NCI-H2227 treated with DMSO at 0.1 percent for 48 hours (cell line): ENCODE measurements at regions not wholly inside any gene's neighbourhood (a gene's known extent, or its start where the extent isn't known, plus 50 kb on each side); places are given as distances from the start of the nearest gene placed in this dataset.
"Not testable (repeated sequence)": the region's sequence is repeated elsewhere in the genome, so short reads cannot be mapped to it uniquely, and the experiment has no call there.

Source experiments
- DNase-seq: peaks from one replicate; lab custom pipeline; 2025; lab: John Stamatoyannopoulos, UW

GRCh38 chr3:10625323-10625722 is 119.9 kb upstream of the ATP2B2 start:
- DNase-seq: no peak

DNA sequence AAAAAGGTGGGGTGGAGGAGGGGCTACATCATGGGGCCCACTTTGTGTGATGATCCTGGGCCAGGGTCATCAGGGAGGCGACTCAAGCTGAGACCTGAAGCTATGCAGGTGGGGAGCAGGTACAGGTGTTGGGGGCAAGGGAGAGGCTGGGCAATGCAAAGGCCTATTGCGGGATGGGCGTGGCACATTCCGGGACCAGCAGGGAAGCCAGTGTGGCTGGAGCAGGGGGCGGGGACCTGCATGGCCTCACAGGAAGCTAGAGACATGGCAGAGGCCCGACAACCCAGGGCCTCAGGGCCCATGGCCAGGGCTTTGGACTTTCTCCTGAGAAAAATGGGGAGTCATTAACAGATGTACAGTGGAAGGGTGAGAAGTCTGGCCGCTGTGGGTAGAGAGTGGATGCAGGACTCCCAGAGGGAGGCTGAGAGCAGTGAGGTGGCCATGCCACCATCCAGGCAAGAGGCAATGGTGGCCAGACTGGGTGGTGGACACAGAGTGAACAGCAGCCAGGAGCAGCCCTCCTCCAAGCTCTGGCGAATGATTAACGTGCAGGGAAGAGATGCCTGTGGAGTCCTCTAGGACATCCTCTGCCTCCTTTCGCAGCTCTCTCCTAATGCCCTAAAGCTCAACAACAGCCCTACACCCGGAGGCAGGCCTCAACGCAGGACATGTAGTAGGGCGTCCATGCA is 122.6 kb upstream of the ATP2B2 start:
- DNase-seq: no peak

DNA sequence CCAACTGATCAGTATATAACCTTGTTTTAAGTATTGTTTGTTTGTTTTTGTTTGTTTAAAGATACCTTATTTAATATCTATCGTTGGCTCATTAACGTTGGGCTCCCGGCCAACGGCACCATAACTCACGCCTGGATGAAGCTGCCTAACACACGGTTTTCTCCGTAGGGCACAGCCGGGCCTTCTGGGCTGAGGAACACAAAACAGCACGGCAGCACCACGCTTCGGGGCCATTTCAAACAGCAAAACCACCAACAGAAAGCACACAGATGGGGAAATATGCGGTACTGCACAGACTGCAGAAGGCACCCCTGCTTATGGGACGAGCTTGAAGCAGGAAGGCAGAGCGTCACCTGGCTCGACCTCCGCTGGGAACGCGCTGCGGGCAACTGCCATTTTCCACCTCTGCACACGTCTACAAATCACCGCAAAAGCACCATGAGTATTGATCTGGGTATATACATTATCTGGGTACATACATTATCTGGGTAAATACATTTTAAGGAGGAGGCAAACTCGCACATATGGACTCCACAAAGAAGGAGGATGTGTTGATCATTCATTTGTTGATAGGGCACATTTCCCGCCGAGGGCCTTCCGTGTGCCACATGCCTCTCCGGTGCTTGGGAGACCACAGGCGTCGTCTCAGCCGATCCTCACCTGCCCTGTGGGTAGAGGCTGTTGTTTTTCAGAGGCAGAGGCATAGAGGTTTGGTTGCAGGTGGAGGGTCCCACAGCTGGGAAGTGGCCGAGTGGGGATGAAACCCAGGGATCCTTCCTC is 123.7 kb upstream of the ATP2B2 start:
- no peak for DNase-seq

GRCh38 chr3:10629671-10630040 is 124.3 kb upstream of the ATP2B2 start:
- DNase-seq: no peak

GRCh38 chr3:10631224-10631623 is 125.8 kb upstream of the ATP2B2 start:
- no peak for DNase-seq

DNA sequence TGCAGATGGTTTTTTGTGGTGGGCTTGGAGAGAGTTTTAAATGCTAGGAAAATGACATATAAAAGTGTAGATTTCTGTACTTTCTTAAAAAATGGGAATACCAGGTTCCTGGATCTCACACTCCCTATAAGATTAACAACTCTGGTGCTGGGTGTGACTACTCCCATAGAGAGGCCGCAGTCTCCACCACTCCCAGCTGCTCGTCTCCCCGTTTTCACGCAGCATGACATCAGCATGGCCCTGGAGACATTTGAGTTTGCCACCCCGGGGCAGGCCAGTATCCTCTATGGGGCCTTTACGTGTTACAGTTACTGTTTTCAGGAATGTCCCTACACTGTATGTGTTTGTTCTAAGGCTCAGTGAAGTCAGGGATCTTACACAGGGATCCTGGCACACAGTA is 126.7 kb upstream of the ATP2B2 start:
- DNase-seq: no peak

DNA sequence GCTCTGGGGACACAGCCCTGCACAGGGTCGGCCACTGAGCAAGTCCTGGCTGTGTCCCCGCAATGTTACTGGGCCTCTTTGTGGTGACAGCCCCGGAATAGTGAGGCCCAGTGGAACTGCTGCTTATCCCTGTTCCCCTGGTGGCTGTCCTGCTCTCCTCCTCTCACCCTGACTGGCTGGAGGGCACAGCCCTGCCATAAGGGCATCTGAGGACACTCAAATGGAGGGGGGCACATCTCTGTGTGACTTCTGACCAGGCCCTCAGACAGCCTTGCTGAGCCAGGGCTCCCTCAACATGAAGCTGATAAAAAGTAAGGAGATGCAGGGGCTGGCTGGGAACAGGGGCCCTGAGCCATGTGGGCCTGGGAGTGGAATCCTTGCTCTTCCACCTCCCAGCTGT is 127.4 kb upstream of the ATP2B2 start:
- DNase-seq: no peak

GRCh38 chr3:10635446-10636076 is 130.2 kb upstream of the ATP2B2 start:
- no peak for DNase-seq

- DNase-seq: no peak
Measured at GRCh38 chr3:10637342-10637741, 132.0 kb upstream of the ATP2B2 start.

GRCh38 chr3:10638466-10638865 is 133.1 kb upstream of the ATP2B2 start:
- DNase-seq: no peak

DNA sequence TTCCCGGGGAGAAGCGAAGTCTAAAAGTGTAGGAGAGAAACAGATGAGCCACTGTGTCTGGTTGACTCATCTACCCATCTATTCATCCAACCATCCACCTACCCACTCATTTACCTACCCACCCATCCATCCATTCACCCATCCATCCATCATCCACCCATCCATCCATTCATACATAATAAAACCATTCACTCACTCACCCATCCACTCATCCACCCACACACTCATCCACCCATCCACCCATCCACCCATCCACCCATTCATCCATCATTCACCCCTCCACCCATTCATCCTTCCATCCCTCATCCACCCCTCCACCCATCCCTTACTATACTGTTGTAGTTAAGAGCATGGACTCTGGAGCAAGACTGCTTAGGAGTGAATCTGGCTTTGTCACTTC is 136.4 kb upstream of the ATP2B2 start:
- no peak for DNase-seq

- DNase-seq: no peak
Measured at GRCh38 chr3:10644189-10644588, 138.8 kb upstream of the ATP2B2 start.

GRCh38 chr3:10645800-10646199 is 140.4 kb upstream of the ATP2B2 start:
- DNase-seq: no peak

DNA sequence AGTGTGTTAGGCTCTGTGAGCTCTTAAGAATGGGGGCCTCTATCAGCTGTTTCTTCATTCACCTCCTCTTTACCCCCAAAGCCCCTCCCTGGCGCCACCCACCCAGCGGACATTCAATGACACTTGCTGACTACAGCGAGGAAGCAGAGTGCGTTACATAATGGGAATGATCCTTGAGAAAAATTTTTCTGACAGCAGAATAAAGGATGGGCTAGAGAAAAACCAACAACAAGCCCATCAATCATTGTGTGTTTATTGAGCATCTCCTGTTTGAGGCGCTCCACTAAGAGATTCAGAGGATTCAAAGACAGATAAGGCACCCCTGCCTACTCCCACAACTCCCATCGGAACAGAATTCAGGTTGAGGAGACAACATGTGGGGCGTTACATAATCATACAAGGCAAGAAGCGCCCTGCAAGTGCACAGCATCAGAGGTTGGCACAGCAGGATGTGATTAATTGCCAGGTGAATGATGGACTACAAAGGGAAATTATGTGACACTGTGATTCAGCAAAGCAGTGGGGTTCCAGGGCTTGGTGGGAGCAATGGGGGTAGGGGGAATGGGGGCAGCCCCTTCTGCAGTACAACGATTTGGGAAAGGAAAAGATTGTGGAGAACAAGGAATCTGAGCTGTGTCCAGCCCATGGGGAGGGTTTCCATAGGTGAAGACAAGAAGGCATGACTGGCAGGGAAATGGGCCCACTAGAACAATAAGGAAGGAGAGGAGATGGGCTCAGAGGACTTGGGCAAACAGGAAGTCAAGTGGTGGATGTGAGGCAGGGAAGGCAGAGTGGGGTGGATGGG is 141.3 kb upstream of the ATP2B2 start:
- no peak for DNase-seq

- no peak for DNase-seq
Measured at GRCh38 chr3:10647376-10647775, 142.0 kb upstream of the ATP2B2 start.

- no peak for DNase-seq
Measured at GRCh38 chr3:10648181-10648580, 142.8 kb upstream of the ATP2B2 start.

DNA sequence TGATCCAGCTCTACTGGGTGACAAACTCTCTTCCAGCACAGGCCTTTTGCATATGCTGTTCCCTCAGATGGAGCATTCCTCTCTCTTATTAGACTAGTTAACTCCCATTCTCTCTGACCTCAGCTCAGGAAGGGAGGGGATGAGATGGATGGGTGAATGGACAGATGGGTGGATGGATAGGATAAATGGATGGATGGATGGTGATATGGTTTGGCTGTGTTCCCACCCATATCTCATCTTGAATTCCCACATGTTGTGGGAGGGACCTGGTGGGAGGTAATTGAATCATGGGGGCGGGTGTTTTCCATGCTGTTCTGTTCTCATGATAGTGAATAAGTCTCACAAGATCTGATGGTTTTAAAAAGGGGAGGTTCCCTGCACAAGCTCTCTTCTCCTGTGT is 144.1 kb upstream of the ATP2B2 start:
- DNase-seq: not testable (repeated sequence)

- DNase-seq: no peak
Measured at GRCh38 chr3:10651506-10651905, 146.1 kb upstream of the ATP2B2 start.

DNA sequence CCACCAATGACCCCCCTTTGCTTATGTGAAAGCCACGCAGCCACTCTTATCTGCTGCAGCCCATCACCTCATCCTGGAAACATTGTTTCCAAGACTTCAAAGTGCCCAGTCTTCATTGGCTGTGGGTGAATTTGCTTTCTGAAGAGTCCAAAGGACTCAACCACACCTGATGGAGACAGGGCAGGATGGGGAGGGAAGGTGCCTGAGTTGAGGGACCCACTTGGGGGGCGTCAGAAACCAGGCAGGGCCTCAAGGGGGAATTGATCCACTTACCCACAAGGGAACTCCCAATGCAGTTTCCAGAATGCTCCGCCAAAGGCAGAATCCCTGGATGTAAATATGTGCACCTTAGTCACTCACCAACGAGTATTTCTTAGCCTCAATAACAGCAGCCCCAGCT is 147.9 kb upstream of the ATP2B2 start:
- no peak for DNase-seq

GRCh38 chr3:10653866-10654611 is 148.7 kb upstream of the ATP2B2 start:
- DNase-seq: no peak

DNA sequence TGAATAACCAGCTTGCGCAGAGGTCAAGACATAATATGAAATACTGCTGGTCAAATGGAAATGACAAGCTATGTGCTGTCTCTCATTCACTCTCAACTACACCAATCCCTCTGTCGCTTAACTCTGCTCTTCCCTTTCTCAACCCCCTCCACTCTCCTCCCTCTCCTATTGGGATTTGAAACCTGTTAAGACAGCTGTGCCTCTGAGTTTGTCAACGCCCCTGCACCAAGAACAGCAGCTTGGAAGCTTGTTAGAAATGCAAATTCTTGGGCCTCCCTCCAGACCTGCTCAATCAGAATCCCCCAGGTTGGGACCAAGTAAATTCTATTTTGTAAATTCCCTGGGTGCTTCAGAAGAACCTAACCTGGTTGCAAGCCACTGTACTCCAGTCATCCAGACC is 149.7 kb upstream of the ATP2B2 start:
- no peak for DNase-seq

- DNase-seq: not testable (repeated sequence)
Measured at GRCh38 chr3:10657339-10657738, 152.0 kb upstream of the ATP2B2 start.
